ENCODE measurements at regions not wholly inside any gene's neighbourhood (a gene's known extent, or its start where the extent isn't known, plus 50 kb on each side); places are given as distances from the start of the nearest gene placed in this dataset.

DNA sequence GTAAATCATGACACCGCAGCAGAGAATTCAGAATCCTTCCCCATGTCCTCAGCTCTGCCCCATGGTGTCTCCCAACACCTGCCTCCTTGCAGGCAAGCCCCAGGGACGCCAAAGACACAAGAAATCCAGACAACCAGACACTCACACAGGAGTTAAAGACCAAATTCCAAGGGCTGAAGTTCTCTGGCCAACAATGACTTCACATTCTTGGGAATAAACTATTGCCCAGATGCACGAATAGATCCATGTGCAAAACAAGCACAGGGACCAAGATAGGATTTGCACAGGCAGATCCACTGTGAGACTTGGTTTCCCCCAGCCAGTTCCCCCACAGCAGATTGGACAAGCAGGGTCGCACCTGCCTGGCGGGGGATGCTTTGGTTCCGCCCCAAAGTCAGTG is 246.7 kb downstream of the SOD2 start:
- no peak for FAIRE-seq
- no peak for DNase-seq (ENCODE audit: insufficient read length)
- TF ChIP-seq TAF1 (IDR thresholded peaks at IDR 0.05; ENCODE audit: borderline replicate concordance, low read depth, low read length) (no peak), POLR2A (IDR thresholded peaks at IDR 0.05; ENCODE audit: low read depth, low read length) (no peak), POLR2AphosphoS5 (IDR thresholded peaks at IDR 0.05; ENCODE audit: low read depth, low read length) (no peak)

DNA sequence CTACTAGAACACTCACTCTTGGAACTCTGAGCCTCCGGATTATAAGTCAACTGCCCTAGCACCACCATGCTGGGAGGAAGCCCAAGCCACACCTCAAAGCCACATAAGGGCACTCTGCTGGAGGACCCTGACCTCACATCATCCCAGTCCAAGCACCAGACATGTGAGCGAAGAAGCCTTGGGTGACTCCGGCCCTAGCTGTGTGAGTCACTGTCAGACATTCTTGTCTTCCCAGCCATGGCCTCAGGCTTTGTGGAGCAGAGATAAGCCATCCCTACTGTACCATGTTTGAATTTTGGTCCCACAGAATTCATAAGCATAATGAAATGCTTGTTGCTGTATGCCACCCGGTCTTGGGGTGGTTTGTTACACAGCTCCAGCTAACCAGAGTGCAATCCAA is 247.7 kb downstream of the SOD2 start:
- TF ChIP-seq POLR2A (IDR thresholded peaks at IDR 0.05; ENCODE audit: low read depth, low read length) (no peak), POLR2AphosphoS5 (IDR thresholded peaks at IDR 0.05; ENCODE audit: low read depth, low read length) (no peak), TAF1 (IDR thresholded peaks at IDR 0.05; ENCODE audit: borderline replicate concordance, low read depth, low read length) (no peak)
- no peak for FAIRE-seq

DNA sequence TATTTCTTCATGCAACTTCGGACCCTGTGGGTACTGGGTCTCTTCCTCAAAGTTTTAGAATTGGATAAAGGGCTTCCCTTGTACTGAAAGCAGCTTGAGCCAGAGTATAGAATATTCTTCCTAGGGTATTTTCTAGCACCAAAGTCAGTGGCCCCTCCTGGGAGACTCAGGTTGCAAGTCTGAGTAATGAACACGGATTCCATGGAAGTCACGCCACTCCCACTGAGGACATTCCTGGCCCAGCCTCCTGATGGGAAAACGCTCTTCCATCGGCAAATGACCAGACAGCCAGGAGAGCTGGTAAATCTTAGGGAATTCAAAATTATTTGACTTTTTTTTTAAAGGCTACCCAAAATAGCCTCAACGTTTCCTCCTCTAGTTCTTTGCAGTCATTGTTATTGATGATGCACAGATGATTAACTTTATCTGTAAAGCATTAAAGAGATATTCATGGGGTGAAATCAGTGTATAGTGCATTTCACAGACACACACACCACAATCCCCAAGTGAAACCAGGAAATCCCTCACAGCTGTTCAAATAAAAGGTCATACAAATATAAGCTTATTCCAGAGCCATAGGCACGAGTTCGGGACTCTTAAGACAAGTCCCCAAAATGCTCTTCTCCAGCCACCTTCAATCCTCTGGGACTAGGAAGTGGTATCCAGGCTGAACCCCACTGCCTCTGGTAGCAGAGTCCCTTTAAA is 248.8 kb downstream of the SOD2 start:
- TF ChIP-seq POLR2A (IDR thresholded peaks at IDR 0.05; ENCODE audit: low read depth, low read length) (no peak), TAF1 (IDR thresholded peaks at IDR 0.05; ENCODE audit: borderline replicate concordance, low read depth, low read length) (no peak), POLR2AphosphoS5 (IDR thresholded peaks at IDR 0.05; ENCODE audit: low read depth, low read length) (no peak)
- no peak for DNase-seq (ENCODE audit: insufficient read length)
- no peak for FAIRE-seq

More for the DNA sequence above, 247.7 kb downstream of the SOD2 start:
- no peak for DNase-seq (ENCODE audit: insufficient read length)

DNA sequence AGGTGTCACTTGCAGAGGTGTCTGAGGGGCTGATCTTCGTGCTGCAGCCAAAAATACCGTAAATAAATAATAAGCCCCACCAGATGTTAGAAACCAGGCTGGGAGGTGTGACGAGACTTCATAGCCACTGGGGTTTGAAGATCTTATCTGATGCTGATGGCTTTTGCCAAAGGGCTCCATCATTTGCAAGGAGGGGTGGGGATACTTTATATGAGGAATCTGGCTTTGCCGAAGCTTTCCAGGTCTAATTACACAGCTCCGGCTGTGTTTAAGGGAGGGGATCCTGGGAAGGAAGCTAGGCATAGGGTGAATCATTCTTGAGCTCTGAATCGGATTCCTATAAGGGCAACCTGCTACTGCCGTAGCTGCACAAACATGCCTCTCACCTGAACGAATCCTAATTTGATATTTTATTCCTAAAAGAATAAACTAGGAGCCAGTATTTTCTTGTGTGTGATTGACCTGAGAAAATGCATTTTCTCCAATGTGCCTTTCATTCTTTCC is 249.6 kb downstream of the SOD2 start:
- TF ChIP-seq POLR2AphosphoS5 (IDR thresholded peaks at IDR 0.05; ENCODE audit: low read depth, low read length), result no peak
- TF ChIP-seq POLR2A (IDR thresholded peaks at IDR 0.05; ENCODE audit: low read depth, low read length), result no peak
- no peak for TF ChIP-seq TAF1 (IDR thresholded peaks at IDR 0.05; ENCODE audit: borderline replicate concordance, low read depth, low read length)
- DNase-seq (ENCODE audit: insufficient read length), result no peak
- FAIRE-seq, result no peak

DNA sequence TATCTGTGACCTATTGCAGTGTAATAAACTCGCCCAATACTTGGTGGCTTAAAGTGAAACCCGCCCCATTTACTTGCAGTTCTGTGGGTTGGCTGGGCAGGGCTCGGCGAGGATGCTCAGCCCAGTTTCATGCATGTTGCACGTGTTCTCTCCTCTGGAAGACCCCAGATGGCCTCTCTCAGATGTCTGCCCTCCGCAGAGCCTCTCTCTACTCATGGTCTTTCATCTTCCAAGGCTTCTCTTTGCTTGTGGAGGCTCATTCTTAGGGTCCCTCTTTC is 251.4 kb downstream of the SOD2 start:
- TF ChIP-seq POLR2A (IDR thresholded peaks at IDR 0.05; ENCODE audit: low read depth, low read length), result no peak
- no peak for TF ChIP-seq TAF1 (IDR thresholded peaks at IDR 0.05; ENCODE audit: borderline replicate concordance, low read depth, low read length)
- TF ChIP-seq POLR2AphosphoS5 (IDR thresholded peaks at IDR 0.05; ENCODE audit: low read depth, low read length), result no peak
- no peak for FAIRE-seq

DNA sequence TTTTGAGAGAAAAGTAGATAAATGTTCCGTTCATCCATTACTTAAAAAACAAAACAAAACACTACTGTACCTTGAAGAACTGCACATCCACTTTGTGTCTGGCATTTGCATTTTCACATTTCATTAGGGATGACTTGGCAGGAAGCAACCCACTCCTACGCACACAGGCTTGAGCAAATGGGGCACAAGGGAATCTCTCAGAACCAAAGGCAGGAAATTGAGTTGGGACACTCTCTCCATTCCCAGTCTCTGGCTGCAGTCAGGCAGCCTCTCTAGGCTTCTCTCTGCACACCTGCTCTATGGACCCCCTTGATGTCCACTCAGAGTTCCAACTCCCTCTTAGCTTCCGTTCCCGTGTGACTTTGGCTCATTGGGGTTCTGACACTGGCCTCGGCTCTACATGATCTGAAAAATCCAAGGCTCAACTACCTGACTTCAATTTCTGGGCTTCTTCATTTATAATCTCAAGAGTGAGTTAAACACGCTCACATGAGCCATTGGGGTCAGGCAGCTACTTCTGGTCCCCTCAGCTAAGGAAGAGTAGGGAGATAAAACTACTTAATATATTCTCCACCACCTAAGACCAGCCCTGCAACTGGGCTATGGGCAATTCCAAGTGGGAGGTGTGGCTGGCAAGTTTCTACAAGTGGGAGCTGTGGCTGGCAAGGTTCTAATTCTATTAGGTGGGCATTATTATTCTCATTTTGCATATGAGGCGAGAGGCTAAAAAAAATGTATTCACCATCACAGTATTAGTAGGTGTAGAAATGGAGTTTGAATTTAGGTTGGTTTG is 251.9 kb downstream of the SOD2 start:
- TF ChIP-seq TAF1 (IDR thresholded peaks at IDR 0.05; ENCODE audit: borderline replicate concordance, low read depth, low read length), result no peak
- no peak for TF ChIP-seq POLR2A (IDR thresholded peaks at IDR 0.05; ENCODE audit: low read depth, low read length)
- no peak for TF ChIP-seq POLR2AphosphoS5 (IDR thresholded peaks at IDR 0.05; ENCODE audit: low read depth, low read length)
- FAIRE-seq, result no peak
- DNase-seq (ENCODE audit: insufficient read length), result no peak

More for the DNA sequence above, 251.4 kb downstream of the SOD2 start:
- DNase-seq (ENCODE audit: insufficient read length), result no peak

DNA sequence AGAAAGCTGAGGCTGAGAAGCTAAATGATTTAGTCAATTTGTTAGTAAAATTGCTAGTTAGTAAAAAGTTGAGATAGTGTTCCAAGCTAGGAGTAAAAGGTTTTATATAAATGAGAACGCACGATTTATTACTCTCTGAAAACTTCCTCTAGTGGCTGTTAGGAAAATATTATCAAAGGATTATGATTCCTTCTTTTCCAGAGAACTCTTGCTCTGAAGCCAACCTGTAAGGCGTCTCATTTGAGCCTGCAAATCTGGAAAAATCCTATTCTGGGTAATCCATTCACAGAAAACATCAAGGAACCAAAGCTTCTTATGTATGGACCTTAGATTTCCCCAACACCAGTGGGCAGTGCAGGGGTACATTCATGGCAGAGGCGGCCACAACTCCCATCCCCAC is 252.7 kb downstream of the SOD2 start:
- FAIRE-seq, result no peak
- TF ChIP-seq TAF1 (IDR thresholded peaks at IDR 0.05; ENCODE audit: borderline replicate concordance, low read depth, low read length) (no peak), POLR2AphosphoS5 (IDR thresholded peaks at IDR 0.05; ENCODE audit: low read depth, low read length) (no peak), POLR2A (IDR thresholded peaks at IDR 0.05; ENCODE audit: low read depth, low read length) (no peak)
- DNase-seq (ENCODE audit: insufficient read length), result no peak

DNA sequence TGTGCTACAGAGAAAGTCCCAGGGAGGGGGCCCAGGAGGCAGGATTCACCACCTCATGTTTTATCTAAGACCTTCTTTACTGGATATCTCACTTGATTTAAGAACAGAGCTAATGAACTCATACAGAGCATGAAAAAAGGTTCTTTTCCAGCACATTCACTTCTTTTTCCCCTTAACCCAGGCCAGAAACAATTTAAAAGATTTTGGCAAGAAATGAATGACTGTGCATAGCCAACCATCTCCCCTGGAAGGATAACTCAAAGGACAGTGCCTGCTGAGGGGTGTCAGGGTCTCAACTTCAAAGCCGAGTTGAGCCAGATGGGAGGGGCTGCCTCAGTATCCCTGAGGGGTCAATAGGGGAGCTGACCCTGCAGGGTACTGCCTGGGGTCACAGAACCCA is 253.4 kb downstream of the SOD2 start:
- DNase-seq (ENCODE audit: insufficient read length) (no peak), FAIRE-seq (no peak)
- TF ChIP-seq POLR2AphosphoS5 (IDR thresholded peaks at IDR 0.05; ENCODE audit: low read depth, low read length) (no peak), TAF1 (IDR thresholded peaks at IDR 0.05; ENCODE audit: borderline replicate concordance, low read depth, low read length) (no peak), POLR2A (IDR thresholded peaks at IDR 0.05; ENCODE audit: low read depth, low read length) (no peak)

DNA sequence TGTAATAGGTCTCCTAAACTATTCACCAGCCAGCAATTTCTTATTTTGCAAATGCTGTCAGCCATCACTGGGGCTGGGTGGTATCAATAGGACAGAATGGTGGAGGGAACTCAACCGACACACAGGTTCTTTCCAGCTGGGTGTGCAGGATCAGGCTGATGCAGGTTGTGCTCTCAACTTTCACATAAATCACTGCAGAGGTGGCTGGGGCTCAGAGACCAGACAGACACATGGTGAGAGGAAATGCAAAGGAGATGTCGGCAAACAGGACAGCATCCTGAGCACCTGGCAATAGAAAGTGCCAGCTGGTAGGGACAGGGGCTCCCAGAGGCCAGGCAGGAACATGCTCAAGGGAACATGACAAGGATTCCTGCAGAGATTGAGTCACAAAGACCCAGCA is 254.9 kb downstream of the SOD2 start:
- no peak for TF ChIP-seq TAF1 (IDR thresholded peaks at IDR 0.05; ENCODE audit: borderline replicate concordance, low read depth, low read length)
- TF ChIP-seq POLR2AphosphoS5 (IDR thresholded peaks at IDR 0.05; ENCODE audit: low read depth, low read length), result no peak
- TF ChIP-seq POLR2A (IDR thresholded peaks at IDR 0.05; ENCODE audit: low read depth, low read length), result no peak
- DNase-seq (ENCODE audit: insufficient read length) (no peak), FAIRE-seq (no peak)

DNA sequence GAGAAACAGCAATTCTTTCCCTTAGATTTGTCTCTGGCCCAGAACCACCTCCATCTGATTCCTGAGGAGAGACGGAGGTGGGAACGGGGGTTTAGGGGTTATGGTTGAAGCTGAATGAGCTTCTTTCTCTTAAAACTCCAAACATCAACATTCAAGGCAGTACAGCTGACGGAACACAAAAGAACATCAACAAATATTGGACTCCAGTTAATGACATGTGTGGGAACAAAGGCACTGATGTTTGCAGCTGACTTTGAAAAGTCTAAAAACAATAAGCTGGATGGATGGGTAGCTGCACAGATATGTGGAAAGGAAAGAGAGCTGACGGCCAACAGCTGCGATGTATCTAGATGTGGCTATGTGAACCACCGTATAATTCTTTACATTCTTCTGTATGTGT is 256.5 kb downstream of the SOD2 start:
- DNase-seq (ENCODE audit: insufficient read length) (no peak), FAIRE-seq (no peak)
- TF ChIP-seq POLR2AphosphoS5 (IDR thresholded peaks at IDR 0.05; ENCODE audit: low read depth, low read length), result no peak
- no peak for TF ChIP-seq TAF1 (IDR thresholded peaks at IDR 0.05; ENCODE audit: borderline replicate concordance, low read depth, low read length)
- TF ChIP-seq POLR2A (IDR thresholded peaks at IDR 0.05; ENCODE audit: low read depth, low read length), result no peak

DNA sequence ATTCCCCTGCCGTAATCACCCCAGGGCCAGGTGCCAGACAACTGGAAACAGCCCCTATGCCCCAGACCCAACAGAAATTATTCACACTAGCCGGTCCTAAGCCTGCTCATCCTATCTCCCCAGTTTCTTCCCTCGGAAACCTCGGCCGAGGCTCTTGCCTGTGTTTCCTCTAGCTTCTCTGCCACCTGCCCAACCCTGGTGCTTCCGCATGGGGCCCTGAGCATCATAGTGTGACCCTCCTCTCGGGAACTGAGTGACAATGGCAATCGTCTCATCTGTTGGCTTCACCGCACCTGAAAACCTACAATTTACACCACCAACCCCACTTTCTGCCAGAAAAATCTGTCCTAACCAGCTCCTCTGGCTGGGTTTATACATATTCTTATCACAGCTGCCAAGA is 257.3 kb downstream of the SOD2 start:
- FAIRE-seq (no peak), DNase-seq (ENCODE audit: insufficient read length) (no peak)
- no peak for TF ChIP-seq POLR2A (IDR thresholded peaks at IDR 0.05; ENCODE audit: low read depth, low read length)
- TF ChIP-seq POLR2AphosphoS5 (IDR thresholded peaks at IDR 0.05; ENCODE audit: low read depth, low read length), result no peak
- no peak for TF ChIP-seq TAF1 (IDR thresholded peaks at IDR 0.05; ENCODE audit: borderline replicate concordance, low read depth, low read length)

DNA sequence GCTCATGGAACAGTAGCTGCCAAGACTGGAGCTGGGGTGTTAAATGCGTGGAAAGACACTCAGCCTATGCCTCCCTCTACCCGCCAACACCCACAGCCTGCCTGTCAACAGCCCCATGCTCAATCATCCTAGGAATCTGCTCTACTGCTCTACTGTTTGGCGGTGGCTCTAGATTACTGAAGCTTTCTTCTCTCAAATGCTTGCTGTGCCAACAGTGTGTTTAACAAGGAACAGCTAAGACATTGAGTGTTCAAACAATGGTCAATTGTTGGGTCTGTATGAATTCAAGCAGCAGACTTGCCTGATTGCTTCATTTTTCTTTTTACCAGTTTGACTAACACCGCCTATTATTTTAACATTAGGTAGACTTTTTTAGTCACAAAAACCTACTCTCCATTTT is 258.6 kb downstream of the SOD2 start:
- FAIRE-seq, result no peak
- no peak for DNase-seq (ENCODE audit: insufficient read length)
- no peak for TF ChIP-seq POLR2AphosphoS5 (IDR thresholded peaks at IDR 0.05; ENCODE audit: low read depth, low read length)
- no peak for TF ChIP-seq TAF1 (IDR thresholded peaks at IDR 0.05; ENCODE audit: borderline replicate concordance, low read depth, low read length)
- no peak for TF ChIP-seq POLR2A (IDR thresholded peaks at IDR 0.05; ENCODE audit: low read depth, low read length)
